Stomach (tissue), 8 donors: ENCODE measurements at regions not wholly inside any gene's neighbourhood (a gene's known extent, or its start where the extent isn't known, plus 50 kb on each side); places are given as distances from the start of the nearest gene placed in this dataset.

ENCODE experiments used
- DNase-seq, 2 donors: peaks; one replicate each; pipeline versions ENCODE4 v3.0.0 to v3.0.0-alpha.2; 2013 to 2019
- H3K27ac ChIP-seq, 5 donors: fragments of 200-600 bp in 4 of 5; sonication (generic) in 4 of 5; one replicate each; pipeline ENCODE4 v1.5.1; 2013 to 2019; ENCODE audit warnings: mild to moderate bottlenecking in 1 of 5, moderate library complexity in 1 of 5
- H3K27me3 ChIP-seq, 3 donors: fragments of 200-600 bp; sonication (generic); one replicate each; pipeline ENCODE4 v1.5.1; 2017 to 2019; ENCODE audit warnings: mixed run types in 1 of 3
- H3K36me3 ChIP-seq, 4 donors: fragments of 200-600 bp; sonication (generic); 1 replicate in 3 of 4; 2 replicates in 1 of 4; pipeline ENCODE4 v1.5.1; 2016 to 2019
- H3K4me1 ChIP-seq, 4 donors: fragments of 200-600 bp; sonication (generic); one replicate each; pipeline ENCODE4 v1.5.1; 2016 to 2019
- H3K4me3 ChIP-seq, 4 donors: fragments of 200-600 bp; sonication (generic) in 3 of 4; one replicate each; pipeline ENCODE4 v1.5.1; 2016 to 2019; ENCODE audit warnings: mild to moderate bottlenecking in 1 of 4
- H3K9me3 ChIP-seq, 4 donors: fragments of 200-600 bp; sonication (generic); one replicate each; pipeline ENCODE4 v1.5.1; 2016 to 2019
- EP300 ChIP-seq: sonication (generic); formaldehyde crosslinking; IDR thresholded peaks from one replicate; pipeline ENCODE4 v1.6.1; 2017; ENCODE audit warnings: antibody characterized with exemption
- POLR2A ChIP-seq, 4 donors: fragments of 450-650 bp; IDR thresholded peaks; one replicate each; pipeline ENCODE4 v1.6.1; 2016; ENCODE audit warnings: antibody characterized with exemption in 4 of 4, control low read depth in 2 of 4, mild to moderate bottlenecking in 1 of 4, moderate library complexity in 1 of 4
- POLR2AphosphoS5 ChIP-seq, 3 donors: sonication (generic); formaldehyde crosslinking; IDR thresholded peaks; one replicate each; pipeline ENCODE4 v1.6.1; 2016; ENCODE audit warnings: antibody characterized with exemption in 3 of 3
- WGBS, 5 donors: extraction: QIAGEN DNeasy Blood & Tissue Kit in 3 of 5; methylation state at CpG; one replicate each; pipeline versions ENCODE4 v1.1.5 to v1.1.7; 2013 to 2018; 5-methylcytosine and 5-hydroxymethylcytosine counted together
- intact Hi-C: fragments of 100-400 bp; cut with DNase I; formaldehyde crosslinking; loops from one replicate; pipeline ENCODE4 v1.15.1; 2023; ENCODE audit warnings: low total_unique reads
- TF ChIP-seq, protein P1 (sequence below), 7 experiments: fragments of 450-650 bp in 4 of 7; fragments of 200-600 bp in 3 of 7; sonication (generic) in 3 of 7; IDR thresholded peaks; one replicate each; pipeline ENCODE4 v1.5.1; 2016 to 2019; ENCODE audit warnings: antibody characterized with exemption in 7 of 7, control low read depth in 2 of 7, mild to moderate bottlenecking in 1 of 7
- donor health status: healthy with polysubstance abuse.
- donor health status: Bipolar disorder and iron deficiency.
- donor health status: healthy.

- intact Hi-C loops: no loop called here
- H3K27me3 ChIP-seq: no peaks in the 10 kb centered on the region
- no peak for TF ChIP-seq EP300
- TF ChIP-seq, protein P1, sequence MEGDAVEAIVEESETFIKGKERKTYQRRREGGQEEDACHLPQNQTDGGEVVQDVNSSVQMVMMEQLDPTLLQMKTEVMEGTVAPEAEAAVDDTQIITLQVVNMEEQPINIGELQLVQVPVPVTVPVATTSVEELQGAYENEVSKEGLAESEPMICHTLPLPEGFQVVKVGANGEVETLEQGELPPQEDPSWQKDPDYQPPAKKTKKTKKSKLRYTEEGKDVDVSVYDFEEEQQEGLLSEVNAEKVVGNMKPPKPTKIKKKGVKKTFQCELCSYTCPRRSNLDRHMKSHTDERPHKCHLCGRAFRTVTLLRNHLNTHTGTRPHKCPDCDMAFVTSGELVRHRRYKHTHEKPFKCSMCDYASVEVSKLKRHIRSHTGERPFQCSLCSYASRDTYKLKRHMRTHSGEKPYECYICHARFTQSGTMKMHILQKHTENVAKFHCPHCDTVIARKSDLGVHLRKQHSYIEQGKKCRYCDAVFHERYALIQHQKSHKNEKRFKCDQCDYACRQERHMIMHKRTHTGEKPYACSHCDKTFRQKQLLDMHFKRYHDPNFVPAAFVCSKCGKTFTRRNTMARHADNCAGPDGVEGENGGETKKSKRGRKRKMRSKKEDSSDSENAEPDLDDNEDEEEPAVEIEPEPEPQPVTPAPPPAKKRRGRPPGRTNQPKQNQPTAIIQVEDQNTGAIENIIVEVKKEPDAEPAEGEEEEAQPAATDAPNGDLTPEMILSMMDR (IDR thresholded peaks at IDR 0.05): no peak
- TF ChIP-seq POLR2A (IDR thresholded peaks at IDR 0.05): no peak
- no peak for TF ChIP-seq POLR2AphosphoS5 (IDR thresholded peaks at IDR 0.05)
- no peak overlapping the region for H3K4me3 ChIP-seq
- WGBS, 5 donors: 97 to 98% (median 98%) methylated on average over 2 of the region's 2 CpGs
- H3K9me3 ChIP-seq: peaks cover 0 to 7% (median 3%) of the 10 kb centered on the region in 4 donors
- DNase-seq: no peak
- H3K27ac ChIP-seq: no peak overlapping the region
- H3K36me3 ChIP-seq: no peaks in the 10 kb centered on the region
- H3K4me1 ChIP-seq: peaks cover 0 to 7% (median 0%) of the 10 kb centered on the region in 4 donors
These were observed 403.6 kb upstream of the PROK2 start for GRCh38 chr3:72188536-72188935.

DNA sequence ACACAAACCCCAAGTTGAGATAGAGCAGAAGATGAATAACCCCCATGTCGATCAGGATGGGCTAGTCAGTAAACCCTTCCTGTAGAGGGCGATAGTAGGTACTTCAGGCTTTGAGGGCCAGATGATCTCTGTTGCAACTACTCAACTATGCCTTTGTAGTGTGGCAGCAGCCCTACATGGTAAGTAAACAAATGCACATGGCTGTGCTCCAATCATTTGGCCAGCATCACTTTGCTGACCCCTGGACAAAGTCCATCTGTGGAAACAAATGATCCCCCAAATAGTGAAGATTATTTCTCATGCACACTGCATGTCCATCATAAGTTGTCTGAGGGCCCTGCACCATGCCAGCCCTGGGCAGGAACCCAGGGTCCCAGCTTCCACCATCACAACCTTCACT lies 402.2 kb upstream of the PROK2 start:
- WGBS, 5 donors: 74 to 90% (median 78%) methylated on average over 2 of the region's 2 CpGs
- Histone ChIP-seq H3K36me3 (no peaks in the 10 kb centered on the region), H3K4me1 (peaks cover 0 to 7% (median 0%) of the 10 kb centered on the region in 4 donors), H3K9me3 (peaks cover 0 to under 1% (median 0%) of the 10 kb centered on the region in 4 donors), H3K27ac (no peak overlapping the region), H3K27me3 (no peaks in the 10 kb centered on the region), H3K4me3 (no peak overlapping the region)
- TF ChIP-seq POLR2AphosphoS5 (IDR thresholded peaks at IDR 0.05): no peak
- TF ChIP-seq EP300: no peak
- TF ChIP-seq, protein P1 (IDR thresholded peaks at IDR 0.05): no peak
- no peak for TF ChIP-seq POLR2A (IDR thresholded peaks at IDR 0.05)
- intact Hi-C loops: no loop called here
- DNase-seq: no peak

DNA sequence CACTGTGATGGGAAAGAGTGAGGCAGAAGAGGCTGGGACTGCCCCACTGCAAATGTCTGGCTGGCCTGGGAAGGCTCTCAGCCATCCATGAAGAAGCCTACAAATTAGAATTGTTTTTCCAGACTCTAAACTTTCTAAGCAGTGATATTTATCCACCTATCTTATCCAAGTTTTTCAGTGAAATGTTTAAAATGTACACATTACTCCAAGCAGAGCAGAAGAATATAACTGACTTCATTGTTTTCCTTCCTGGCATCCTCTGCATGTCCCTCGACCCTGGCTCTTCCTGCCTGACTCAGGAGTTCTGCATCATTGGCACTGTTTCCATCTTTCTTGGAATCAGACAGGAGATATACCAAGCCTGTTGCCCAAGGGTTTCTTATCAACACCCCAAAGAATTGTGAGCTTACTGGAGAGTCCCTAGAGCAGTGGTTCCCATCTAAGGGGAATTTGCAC lies 401.5 kb upstream of the PROK2 start:
- no peak for DNase-seq
- no peaks in the 10 kb centered on the region for H3K9me3 ChIP-seq
- no peaks in the 10 kb centered on the region for H3K36me3 ChIP-seq
- H3K27ac ChIP-seq: peak overlapping the region in 1 of 5 donors; percentile 14
- 3 to 32% (median 19%) methylated on average over 1 of the region's 1 CpG for WGBS, 5 donors
- H3K4me3 ChIP-seq: no peak overlapping the region
- intact Hi-C loops: no loop called here
- H3K27me3 ChIP-seq: no peaks in the 10 kb centered on the region
- TF ChIP-seq EP300: no peak
- TF ChIP-seq POLR2A (IDR thresholded peaks at IDR 0.05): no peak
- no peak for TF ChIP-seq POLR2AphosphoS5 (IDR thresholded peaks at IDR 0.05)
- TF ChIP-seq, protein P1 (IDR thresholded peaks at IDR 0.05): no peak
- H3K4me1 ChIP-seq: peaks cover 0 to 7% (median 0%) of the 10 kb centered on the region in 4 donors

DNA sequence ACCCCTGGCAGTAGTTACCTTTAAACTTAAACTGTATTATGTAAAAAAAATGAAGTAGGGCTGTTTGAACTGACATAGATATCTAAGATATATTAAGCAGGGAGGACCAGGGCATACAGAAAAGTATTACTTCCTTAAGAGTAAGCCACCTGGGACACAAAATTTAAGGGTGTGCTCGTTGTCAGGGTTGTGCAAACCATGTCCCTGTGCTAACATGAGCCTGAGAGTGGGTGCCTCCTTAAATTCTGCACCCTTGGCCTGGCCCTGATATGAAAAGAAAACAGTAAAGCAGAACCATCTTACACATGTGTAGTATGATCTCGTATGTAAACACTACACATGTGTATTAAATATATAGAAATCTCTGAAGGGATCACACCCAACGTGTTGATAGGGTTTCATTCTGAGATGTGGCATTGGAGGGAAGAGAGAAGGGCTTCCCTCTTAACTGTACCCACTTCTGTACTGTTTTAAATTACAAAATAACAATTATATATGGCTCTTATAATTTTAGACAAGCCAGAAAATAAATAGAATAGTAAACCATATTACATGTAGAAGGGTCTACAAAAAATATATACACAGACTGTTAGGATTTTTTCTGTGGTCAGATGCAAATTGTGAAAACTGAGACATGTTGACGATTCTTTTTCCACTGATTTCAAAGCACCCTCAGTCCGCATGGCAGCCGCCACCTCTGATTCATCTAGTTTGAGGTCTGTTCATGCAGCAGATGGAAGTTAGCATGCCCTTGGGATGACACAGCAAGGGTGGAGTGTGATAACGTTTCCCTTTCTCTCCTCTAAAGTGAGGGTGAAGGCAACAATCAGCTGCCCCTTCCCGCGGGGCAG lies 400.8 kb upstream of the PROK2 start:
- Histone ChIP-seq H3K4me1 (peaks cover 0 to 7% (median 0%) of the 10 kb centered on the region in 4 donors), H3K27me3 (no peaks in the 10 kb centered on the region), H3K4me3 (no peak overlapping the region), H3K36me3 (no peaks in the 10 kb centered on the region), H3K27ac (peak overlapping the region in 1 of 5 donors; percentile 14), H3K9me3 (no peaks in the 10 kb centered on the region)
- intact Hi-C loops: no loop called here
- no peak for DNase-seq
- 40 to 50% (median 46%) methylated on average over 9 of the region's 9 CpGs for WGBS, 5 donors
- TF ChIP-seq POLR2AphosphoS5 (IDR thresholded peaks at IDR 0.05): peak in 1 of 3 donors; percentile 5
- no peak for TF ChIP-seq POLR2A (IDR thresholded peaks at IDR 0.05)

- no peaks in the 10 kb centered on the region for H3K36me3 ChIP-seq
- no peaks in the 10 kb centered on the region for H3K27me3 ChIP-seq
- H3K27ac ChIP-seq: no peak overlapping the region
- intact Hi-C loops: no loop called here
- DNase-seq: no peak
- no peaks in the 10 kb centered on the region for H3K9me3 ChIP-seq
- TF ChIP-seq POLR2AphosphoS5 (IDR thresholded peaks at IDR 0.05) (no peak), POLR2A (IDR thresholded peaks at IDR 0.05) (no peak)
- TF ChIP-seq, protein P1 (IDR thresholded peaks at IDR 0.05): no peak
- 89 to 98% (median 97%) methylated on average over 5 of the region's 5 CpGs for WGBS, 5 donors
- H3K4me3 ChIP-seq: no peak overlapping the region
- H3K4me1 ChIP-seq: peaks cover 0 to 7% (median 0%) of the 10 kb centered on the region in 4 donors
These were observed 398.5 kb upstream of the PROK2 start for GRCh38 chr3:72183489-72183888.
